HTR-8/SVneo (cell line): ENCODE measurements at regions not wholly inside any gene's neighbourhood (a gene's known extent, or its start where the extent isn't known, plus 50 kb on each side); places are given as distances from the start of the nearest gene placed in this dataset.

Source experiments
- DNase-seq: peaks from one replicate; pipeline ENCODE4 v3.0.0; 2011; ENCODE audit warnings: low spot score, mixed read lengths; ENCODE audit not compliant: insufficient read length
- FAIRE-seq: peaks from 2 replicates; lab custom pipeline; 2011; peaks lifted over from hg19 to GRCh38; lab: Jason Lieb, UNC

DNA sequence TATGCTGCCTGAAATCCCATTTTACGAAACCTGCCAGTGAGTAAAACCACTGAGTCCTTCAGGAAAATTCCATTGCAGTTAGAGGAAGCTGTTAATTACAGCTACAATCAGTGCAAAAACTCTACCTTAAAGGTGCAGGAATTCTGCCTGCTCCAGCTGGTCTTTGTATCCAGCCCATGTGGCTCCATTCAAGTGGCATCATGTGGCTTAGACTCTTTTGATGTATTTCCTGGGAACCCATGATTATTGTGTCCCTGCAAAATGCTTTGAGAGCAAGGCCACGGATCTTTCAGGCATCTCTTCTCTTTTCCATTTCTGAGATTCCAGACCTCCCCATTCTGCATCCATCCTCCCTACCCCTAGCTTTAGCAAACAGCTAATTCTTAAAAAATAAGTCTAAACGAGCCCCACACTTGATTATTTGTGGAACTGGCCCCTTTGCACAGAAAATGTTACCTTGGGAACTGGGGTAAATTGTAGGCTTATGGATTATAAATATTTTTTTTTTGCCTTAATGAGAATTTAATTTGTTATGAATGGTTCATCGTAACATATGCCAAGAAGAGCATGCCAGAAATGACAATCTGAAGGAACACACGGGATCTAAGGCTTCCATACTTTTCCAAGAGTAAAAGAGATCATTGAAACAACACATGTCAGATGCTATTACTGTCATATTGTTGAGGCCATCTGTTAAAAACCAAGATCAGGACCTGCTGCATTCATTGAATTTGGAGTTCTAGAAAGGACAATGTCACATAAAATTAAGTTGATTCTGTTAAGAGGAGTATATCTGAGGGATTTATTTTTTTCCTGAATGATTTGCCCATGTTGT, 144.6 kb downstream of the TPH2 start:
- DNase-seq (no peak), FAIRE-seq (no peak)

DNA sequence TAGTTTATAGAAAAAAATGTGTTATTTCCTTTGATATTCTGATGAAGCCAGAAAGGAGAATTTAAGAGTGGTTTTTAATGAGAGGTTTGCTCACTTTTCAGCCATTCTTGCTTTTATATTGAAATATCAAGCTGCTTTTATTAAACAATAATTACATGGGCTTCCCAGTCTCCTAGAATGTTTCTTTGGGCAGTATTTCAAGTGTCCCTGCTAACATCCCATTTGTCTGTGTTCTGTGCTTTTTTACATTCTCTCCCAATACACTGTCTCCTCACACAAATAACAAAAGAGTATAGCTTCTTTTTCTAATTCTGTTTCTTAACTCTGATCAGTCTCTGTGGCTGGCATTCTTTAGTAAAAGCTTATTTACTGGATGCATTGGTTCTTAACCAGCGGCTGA, 145.4 kb downstream of the TPH2 start:
- DNase-seq, result no peak
- FAIRE-seq, result no peak

DNA sequence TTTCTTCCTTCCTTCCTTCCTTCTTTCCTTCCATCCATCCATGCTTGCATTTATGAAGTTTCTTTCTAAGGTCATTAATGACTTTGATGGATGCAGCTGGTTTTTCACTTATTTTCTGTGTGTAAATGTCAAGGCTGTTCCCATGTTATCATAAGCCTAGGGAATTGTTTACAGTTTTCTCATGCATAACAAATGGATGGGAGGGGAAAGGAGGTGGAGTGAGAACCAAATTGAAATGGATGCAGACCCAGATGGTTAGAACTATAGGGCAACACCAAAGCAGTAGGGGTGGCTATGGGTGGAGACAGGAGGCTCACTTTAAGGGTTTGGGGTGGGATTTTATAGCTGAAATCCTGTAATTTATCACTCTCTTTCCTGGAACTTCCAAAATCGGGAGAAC, 146.2 kb downstream of the TPH2 start:
- DNase-seq (no peak), FAIRE-seq (no peak)

DNA sequence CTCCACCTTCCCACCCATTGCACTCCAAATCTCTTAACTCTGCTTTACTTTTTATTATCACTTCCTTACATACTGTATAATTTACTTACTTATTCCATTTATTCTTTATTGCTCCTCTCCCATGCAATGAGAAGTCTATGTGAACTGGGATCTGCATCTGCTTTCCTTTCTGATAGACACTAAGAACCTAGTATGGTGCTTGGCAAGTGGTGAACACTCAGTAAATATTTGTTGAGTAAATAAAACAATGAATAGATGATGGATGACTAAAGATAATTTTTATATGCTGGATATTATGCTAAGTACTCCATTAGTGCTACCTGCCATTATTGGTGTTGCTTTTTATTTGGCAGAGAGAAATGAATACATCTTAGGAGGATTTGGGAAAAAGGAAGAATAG, 151.0 kb downstream of the TPH2 start:
- FAIRE-seq (no peak), DNase-seq (no peak)

DNA sequence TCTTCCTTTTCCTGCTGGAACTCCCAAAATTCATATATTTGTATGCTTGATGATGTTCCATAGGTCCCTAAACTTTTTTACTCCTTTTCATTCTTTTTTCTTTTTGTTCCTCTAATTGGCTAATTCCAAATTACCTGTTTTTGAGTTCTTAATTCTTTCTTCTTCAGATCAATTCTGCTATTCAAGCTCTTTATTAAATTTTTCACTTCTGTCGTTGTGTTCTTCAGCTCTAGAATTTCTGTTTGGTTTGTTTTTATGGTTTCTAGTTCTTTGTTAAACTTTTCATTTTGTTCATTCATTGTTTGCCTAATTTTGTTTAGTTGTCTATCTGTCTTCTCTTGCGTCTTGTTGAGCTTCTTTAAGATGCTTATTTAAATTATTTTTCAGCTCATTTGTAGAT, 154.8 kb downstream of the TPH2 start:
- FAIRE-seq, result no peak

DNA sequence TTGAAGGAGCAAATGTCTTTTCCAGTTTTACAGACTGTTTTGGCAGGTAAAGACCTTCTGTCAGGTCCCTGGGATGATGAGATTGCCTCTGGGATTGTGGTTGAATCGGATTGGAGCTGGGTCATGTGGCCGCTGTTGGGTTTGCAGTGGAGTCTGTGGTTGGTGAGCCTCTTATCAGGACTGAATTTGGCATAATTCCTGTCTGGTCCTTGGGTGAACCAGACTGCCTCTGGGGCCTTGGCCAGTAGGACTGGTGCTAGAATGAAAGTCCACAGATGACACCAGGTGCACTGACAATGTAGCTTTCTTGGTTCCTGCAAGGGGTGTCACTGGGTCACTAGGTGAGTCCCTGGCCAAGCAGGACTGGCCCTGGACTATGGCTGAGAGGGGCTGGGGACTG, 155.3 kb downstream of the TPH2 start:
- FAIRE-seq (no peak), DNase-seq (no peak)

More for the DNA sequence above, 154.8 kb downstream of the TPH2 start:
- no peak for DNase-seq

DNA sequence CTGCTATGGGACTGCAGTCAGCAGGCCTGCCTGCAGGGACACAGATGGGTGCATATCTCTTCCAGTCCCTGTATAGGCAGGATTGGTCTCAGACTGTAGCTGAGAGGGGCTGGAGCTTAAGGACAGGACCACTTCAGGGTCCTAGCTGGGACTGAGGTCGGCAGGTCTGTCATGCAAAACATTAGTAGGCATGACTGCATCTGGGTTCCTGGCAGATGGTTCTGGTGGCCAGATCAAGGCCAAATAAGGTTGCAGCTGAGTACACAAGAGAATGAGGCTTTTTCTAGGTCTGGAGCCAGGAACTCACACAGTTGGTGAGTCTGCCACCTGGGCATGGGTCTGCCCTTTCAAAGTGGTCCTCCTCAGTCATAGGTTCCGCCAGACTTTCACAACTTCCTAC, 155.8 kb downstream of the TPH2 start:
- DNase-seq, result no peak
- FAIRE-seq, result no peak

DNA sequence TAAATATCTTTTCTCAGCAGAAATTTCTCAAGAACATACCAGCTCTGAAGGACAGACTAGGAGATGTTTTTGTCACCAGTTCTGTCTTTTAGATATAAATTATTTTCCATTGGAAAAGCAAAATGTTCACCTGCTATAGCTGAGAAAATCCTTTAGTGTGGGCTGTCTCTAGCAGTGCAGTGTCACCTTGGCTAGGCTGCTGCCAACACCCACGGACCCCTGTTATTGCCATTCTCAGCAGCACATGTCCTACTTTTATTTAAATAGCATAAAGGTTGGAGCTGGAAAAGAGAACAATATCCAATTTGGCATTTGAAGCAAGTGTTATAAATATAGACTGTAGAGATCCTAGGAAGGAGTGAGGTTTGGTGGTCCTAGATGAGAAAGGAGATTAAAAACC, 156.4 kb downstream of the TPH2 start:
- no peak for DNase-seq
- no peak for FAIRE-seq

DNA sequence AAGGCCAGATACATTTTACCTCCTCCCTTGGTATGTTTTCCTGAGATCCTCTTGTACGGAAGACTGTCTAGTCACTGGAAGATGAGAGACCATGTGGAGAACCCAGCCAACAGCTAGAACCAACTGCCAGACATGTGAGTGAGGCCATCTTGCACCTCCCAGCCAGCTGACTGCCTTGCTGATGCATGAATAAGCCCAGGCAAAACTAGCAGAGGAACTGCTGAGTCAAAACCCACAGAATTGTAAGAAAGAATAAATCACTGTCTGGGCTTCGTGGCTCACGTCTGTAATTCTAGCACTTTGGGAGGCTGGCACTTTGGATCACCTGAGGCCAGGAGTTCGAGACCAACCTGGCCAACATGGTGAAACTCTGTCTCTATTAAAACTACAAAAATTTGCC, 160.0 kb downstream of the TPH2 start:
- DNase-seq (no peak), FAIRE-seq (no peak)

DNA sequence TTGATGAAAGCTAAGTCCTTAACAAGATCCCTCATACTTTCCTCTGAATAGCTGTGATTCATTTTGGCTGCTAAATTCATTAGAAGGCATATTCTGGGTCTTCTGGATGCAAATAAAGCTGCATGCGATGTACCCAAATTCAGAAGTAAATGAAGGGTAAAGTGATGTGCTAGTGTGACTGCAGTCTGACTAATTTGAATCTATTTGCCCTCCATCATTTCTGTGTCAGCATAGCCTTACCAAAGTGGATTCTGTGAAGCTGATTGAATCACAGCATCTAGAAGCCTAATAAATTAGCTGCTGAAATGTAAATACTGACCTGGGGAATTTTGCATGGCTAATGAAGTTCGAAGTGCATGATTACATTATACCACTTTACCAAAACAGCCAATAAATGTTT, 162.2 kb downstream of the TPH2 start:
- no peak for FAIRE-seq
- no peak for DNase-seq

DNA sequence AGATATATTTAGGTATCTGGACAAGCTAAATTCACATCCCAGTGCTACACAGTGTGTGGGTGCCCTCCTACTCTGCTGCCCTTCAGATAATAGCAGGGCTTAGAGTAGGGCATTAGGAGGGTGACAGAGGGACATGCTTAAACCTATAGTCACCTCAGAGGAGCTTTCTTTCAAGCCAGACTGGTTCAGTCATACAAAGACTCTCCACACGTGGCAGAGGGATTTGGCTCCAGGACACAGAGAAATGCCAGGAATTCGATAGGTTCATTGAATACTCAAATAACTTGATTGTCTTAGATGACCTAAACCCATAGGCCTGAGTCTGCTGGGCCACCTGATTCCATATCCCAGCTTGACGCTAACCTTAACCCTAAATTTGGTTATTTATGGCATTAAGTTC, 163.5 kb downstream of the TPH2 start:
- DNase-seq (no peak), FAIRE-seq (no peak)

DNA sequence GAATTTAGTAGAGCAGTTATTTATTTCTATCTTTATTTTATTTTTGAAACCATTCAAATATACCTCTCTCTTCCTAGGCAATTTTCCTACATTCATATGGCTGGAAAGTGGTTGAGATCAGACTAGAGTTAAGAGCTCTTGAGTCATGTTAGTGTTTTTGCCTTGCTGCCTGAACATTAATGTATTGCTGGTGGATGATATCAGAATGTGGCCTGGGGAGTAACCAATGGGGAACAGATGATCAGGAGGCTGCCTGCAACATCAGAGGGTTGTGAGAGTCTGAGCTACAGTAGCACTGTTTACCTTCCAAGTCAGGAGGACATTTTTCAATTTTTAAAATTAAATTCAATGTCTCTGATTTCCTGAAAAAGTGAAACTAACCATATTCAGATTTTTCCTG, 166.3 kb upstream of the TRHDE start:
- no peak for FAIRE-seq
- no peak for DNase-seq

DNA sequence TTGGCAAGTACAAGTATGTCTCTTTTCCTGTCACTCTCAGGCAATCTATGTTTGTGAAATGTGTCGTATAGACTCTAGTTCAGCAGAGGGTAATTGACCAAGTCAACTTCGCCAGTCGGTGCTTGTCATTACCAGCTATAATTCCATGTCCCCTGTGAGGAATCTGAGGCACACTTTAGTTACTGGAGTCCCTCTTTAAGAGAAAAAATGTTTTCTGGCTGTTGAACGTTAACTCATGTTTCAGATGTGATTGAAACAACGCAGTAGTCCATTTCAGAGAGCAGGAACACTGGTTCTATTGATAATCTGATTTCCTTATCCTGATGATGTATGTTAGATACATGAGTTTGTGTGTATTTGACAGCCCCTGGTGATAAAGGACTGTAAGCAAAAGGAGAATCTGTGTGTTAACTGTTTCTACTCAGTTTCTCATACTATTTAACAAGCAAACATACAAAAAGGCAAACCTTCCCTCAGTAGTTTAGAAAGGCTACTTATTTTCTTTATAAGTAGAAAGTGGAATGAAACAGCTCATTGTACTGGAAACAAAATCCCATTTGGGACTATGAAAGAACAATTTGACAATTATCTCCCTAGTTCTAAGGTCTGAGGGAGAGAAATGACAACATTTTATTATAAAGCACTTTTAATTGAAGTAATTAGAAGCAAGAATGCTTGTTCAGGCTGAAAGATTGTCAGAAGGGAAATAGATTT, 161.1 kb upstream of the TRHDE start:
- no peak for FAIRE-seq
- no peak for DNase-seq

DNA sequence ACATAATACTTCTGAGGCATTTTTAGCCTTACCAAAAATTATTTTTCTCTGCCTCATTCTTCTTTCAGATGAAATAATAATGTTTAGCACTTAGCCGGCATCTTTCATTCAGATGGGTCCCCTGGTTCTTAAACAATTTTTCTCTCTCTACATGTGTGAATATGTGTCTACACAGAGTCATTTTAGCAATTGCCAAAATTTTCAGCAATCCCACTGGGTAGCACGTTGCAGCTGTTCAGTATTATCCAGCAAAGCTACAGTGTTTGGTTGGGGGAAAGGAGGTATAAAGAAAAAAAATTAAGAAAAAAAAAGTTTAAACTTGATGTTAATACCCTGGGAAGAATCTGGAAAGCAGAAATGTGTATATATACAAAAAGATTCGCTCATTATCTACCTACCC, 160.5 kb upstream of the TRHDE start:
- no peak for DNase-seq
- no peak for FAIRE-seq

DNA sequence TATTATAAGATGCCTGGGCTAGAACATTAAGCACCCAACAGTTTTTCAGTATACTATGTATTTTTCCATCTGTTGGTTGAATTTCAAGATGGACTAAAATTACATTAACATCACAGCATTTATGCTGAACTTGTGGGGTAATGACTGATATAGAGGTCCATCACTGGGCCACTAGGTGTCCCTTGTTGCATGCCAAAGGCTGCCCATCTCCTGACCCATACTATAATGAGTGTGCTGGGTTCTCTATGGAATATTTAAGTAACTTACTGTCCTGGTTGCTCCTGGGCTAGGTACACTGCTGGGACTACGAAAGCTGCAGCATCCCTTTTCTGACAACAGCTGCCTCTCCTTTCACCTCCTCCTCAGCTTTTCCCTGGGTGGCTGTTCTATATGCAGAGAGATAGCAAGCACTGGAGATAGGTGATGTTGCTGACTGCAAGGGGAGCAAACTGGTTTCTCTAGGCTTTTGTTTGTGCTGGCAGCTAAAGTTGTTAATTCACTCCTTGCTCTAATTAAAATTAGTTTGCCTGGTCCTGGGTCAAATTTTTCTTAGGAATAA, 138.6 kb upstream of the TRHDE start:
- DNase-seq, result no peak
- no peak for FAIRE-seq

DNA sequence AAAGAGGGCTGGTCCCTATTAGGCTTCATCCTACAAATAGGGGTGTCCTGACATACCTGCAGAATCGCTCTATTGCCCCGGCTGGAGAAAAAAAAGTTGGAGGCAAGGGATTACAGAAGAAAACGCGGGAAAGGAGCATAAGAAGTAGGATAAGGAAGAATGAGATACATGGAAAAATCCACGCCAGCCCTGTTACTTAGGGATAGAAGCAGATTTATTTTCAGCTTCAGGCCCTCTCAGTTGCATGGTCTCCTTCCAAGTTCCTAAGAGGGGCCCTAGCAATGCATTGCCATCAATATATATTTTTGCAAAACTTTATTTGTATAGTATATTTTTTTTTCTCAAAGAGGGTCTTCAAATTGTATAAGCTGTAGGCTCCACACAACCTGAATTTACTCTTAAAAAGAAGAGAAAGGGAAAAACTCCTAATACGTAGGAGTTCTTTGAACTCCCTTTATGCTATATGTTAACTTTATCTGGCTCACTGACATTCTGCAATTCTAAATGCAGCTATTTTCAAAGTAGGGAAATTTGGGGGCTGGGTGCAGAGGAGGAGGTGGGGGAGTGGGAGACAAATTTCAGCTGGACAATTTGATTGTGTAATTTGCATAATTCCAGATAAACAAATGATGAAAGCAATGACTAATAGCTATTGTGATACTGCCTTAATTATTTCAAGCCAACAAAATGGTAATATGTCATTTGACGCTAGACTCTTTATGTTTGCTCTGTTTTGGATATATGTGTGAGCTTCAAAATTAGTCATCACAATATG, 137.7 kb upstream of the TRHDE start:
- no peak for FAIRE-seq
- DNase-seq, result no peak

DNA sequence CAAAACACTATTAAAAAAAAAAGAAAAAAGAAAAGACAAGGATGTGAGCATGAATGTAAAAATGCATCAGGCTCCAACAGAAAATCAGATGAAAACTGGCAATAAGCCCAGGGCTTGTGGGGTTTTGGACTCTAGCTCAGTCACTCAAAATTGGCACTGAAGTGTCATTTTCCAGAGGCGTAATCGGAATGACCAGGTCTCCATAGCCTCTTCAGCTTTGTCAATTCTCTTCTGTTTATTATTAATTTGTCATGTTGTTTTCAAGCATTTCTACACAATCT, 137.2 kb upstream of the TRHDE start:
- no peak for DNase-seq
- no peak for FAIRE-seq

DNA sequence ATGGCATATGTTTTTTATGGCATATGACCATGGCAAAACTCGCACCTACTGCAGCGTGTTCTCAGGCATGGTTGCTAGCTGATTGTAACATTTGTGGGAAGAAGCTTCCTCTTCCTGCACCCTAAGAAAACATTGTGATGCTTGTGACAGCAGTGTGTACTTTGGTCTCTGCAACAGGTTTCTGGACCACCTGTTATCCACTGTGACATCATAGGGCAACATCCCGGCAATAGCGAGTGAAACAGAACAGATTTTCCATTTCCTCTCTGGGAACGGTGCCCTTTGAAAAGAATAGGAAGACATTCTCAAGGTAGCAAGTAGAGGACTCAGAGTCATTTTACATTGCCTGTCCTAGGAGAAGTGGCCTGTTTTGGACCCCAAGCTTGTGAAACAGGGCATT, 135.4 kb upstream of the TRHDE start:
- FAIRE-seq (no peak), DNase-seq (no peak)

DNA sequence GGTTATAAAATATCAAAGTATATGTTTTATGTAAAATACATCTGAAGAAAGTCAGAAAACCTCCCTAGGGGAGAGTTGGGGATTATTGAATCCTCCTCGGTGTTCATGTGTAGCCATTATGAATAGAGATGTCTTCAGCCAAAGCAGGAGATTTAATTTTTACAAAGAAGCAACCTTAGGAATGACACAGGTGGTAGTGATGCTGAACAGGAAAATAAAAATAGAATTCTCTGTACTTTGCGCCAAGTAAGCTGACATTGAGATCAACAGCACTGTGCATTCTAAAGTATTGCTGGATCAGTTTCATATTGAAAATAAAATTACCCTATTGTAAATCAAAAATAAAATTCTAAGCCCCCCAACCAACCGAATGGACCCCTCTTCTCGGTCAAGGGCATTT, 132.8 kb upstream of the TRHDE start:
- DNase-seq, result no peak

DNA sequence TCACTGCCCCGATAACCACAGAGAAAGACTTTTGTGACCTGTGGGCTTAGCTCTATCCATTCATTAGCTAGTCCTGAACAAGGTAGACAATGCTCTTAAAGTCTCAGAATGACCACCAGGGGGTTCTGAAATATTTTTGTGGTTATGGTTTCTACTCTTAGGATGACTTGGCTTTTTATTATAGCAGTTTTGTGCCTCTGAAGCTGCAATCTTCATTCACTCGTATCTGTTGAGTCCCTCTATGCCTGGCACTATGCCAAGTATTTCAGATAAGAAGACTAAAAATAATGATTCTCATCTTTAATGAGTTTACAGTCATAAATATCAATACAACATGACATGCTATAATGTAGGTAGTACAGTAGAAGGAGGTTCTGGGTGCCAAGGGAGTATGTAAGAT, 130.8 kb upstream of the TRHDE start:
- DNase-seq (peak; percentile 2), FAIRE-seq (no peak)

More for the DNA sequence above, 132.8 kb upstream of the TRHDE start:
- no peak for FAIRE-seq

DNA sequence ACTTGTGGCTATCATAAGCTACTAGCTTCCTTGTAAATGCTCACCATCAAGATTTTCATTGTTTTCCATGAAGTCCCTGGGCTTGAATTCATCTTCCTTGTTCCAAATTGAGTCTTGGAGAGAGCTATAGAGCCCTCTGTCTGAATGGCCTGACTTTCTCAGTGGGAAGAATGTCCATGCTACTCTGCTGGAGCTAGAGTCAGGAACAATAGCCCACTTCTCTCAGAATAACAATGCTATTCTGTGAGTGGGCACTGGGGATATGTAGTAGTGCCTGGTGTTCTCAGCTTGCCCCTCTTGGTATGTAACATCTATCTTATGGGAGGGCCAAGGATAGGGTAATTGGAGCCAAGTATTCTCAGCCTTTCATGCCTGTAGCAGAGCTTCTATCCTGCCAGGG, 127.6 kb upstream of the TRHDE start:
- no peak for DNase-seq
- FAIRE-seq, result no peak
